ENCODE measurements at regions not wholly inside any gene's neighbourhood (a gene's known extent, or its start where the extent isn't known, plus 50 kb on each side); places are given as distances from the start of the nearest gene placed in this dataset.

DNA sequence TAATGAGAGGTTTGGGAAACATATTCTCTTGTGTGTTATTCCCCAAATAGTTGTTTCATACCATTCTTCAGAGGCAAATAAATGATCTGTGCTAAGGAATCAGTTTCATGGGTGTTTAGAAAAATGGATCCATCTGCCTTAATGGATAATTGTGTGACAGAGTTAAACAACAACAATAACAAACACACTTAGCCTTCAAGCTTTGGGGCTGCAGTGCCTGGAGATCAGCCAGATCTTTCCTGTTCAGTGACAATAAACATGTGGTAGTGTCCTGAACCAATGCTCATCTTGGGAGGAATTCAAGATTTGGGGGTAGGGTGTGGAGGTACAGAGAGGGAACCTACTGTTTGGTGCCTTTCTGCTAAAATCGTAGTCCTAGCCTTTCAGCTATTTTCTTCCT, 93.7 kb upstream of the PRICKLE1 start:
- no peak for DNase-seq (ENCODE audit: low spot score)

DNA sequence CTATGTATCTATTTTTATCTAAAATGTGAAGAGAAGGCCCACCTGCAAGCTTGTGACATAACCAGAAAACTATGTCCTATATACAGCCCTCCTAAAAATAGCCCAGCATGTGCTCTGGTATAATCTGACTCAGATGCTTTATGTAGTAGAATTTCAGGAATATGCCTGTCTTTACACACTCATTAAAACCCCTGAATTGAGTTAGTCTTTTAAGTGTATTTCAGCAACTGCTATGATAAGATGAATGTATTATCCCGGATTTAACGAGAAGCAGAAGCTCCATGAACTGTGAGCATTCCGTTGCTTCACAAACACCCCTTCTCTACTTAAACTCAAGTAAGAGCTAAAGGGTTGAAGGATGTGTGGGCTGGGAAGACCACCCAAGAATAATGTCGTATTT, 89.9 kb upstream of the PRICKLE1 start:
- DNase-seq (ENCODE audit: low spot score) = peak; percentile 61

DNA sequence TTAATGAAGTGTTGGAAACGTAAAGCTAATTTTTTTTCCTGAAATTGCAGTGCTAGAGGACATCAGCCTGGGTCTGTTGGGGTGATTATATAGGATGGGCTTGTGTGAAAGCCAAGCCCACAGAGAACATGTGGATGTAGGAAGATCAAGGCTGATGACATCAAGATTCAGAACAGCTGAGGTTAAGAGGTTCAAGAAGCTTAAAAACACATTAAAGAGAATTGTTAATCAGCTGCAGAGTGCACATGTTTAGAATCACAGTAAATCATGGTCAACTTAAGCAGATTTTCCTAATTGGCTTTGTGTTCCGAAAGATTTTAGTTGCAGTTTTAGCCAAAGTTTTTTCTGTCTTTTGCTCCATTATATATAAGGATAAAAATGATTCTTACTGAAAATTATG, 87.9 kb upstream of the PRICKLE1 start:
- DNase-seq (ENCODE audit: low spot score) = no peak

DNA sequence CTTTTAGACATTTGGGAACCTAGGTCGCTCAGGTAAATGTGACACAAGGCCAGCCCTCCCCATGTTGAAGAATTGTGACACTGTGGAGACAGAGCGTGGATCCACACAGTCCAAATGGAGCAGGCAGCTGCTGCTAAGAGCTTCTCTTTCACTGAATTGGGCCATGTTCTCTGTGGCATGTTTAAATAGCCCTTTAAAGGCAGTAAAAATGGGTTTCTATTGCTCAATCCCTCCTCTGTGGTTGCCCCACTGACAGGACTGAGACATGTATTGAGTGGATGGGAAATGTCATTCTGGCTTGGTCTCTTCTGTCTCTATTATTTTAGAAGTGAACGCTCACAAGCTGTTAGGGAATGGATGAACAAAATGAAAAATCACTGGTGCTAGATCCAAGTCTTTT, 84.0 kb upstream of the PRICKLE1 start:
- DNase-seq (ENCODE audit: low spot score) = no peak

DNA sequence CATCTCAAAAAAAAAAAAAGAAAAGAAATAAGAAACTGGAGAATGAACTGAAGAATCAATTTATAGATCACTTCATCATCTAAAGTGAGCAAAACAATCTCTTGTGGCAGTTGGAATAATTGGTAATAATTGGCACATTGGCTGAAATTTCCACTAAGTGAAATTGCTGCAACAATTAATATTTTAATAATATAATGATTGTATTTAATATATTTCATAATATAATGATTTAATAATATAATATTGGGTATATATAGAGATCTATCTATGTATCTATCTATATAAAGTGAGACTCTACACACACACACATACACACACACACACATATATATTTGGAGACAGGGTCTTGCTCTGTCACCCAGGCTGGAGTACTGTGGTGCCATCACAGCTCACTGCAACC, 81.2 kb upstream of the PRICKLE1 start:
- DNase-seq (ENCODE audit: low spot score) = no peak

DNA sequence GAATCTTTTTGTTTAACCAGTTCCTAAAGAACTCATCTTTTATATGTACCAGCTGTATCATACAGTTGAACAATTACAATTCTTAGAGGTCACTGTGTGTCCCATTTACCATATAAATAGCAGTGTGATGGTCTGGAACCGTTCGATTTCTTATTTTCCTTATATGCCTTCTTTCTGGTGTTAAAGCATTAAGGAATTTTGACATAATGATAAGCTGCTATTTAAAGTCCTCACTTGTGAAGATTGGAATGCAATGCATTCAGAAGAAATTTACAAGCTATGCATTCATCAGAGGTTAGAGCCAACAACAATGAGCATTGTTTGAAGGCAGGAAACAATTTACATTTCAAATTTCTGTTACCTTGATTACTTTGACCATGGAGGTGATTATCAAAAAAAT, 80.0 kb upstream of the PRICKLE1 start:
- DNase-seq (ENCODE audit: low spot score) = peak; percentile 12

DNA sequence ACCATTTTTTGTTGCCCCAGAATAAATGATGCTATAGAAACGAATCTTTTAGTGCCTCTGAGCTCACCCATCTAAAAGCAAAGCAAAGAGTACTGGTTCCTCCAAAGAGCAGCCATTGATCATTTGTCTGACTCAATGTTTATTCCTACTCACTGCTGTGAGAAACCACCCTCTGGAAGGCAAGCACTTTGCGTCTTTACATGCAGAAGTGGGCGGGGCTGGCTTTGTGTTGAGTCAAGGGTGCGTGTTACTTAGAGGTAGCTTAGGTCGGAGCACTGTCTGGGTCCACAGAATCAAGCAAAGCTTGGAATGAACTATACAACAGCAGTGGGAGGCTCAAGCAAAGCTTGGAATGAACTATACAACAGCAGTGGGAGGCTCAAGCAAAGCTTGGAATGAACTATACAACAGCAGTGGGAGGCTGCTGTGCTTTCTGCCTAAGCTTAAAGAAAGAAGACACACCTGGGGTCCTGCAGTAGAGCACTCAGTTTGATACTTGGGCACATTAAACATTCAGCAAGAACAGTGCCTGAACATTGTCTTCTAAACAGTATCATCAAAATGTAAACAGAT, 77.2 kb upstream of the PRICKLE1 start:
- DNase-seq (ENCODE audit: low spot score) = no peak

DNA sequence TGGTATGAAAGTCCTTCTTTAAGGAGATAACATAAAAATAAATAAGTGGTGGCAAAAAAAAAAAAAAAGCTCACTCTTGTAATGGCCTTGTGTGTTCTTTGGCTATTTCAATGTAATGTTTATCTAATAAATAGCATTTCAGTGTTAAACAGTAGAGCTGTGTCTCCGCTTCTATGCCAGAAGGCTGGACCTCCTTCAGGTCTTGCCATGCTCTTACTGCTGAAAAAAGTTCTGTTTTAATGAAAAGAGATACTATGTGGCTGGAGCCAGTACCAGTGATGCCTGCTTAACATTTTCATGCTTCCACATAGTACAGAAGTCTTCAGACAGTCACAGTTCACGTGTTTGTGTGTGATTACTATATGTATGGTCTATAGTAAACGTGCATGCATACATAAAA, 74.1 kb upstream of the PRICKLE1 start:
- DNase-seq (ENCODE audit: low spot score) = no peak

DNA sequence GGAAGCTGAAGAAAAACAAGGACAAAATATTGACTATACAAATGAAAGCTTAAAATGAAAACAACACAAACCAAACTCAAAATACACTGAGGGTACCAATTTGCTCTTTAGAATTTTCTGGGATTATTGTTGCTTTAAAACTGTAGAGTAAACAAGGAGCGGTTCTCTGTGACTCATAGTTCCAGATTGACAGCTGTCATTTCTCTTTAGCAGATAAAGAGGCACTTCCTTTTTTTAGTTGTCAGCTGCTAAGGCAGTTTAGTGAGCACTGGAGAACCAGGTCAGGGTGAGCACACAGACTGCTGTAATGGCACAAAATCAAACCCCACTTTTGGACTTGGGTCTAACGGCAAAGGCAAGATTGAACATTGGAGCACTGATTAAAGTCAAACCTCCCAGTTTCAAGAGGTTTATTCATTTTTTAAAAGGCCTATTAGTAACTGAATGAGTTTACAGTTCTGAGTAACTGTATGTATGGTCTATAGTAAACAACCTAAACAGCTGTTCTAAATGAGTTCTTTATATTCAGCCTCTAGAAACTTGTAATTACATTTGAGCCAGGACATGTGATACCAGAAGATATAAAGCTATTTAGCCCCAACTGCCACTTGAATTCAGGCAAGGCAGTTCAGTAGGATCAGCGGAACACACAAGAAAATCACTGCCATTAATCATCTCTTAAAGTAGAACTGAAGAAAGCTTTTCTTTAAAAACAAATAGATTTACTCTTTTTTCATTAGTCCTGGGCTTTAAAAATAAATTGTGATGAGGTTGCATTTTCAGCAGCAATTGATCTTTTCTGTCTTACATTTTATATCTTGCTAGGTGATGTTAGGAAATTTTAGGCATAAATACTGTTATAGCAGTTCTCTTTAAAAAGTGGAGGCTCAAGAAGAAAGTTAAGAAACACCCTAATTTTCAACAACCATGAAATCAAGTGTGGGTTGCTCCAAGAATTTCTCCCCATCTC, 71.7 kb upstream of the PRICKLE1 start:
- DNase-seq (ENCODE audit: low spot score) = no peak

DNA sequence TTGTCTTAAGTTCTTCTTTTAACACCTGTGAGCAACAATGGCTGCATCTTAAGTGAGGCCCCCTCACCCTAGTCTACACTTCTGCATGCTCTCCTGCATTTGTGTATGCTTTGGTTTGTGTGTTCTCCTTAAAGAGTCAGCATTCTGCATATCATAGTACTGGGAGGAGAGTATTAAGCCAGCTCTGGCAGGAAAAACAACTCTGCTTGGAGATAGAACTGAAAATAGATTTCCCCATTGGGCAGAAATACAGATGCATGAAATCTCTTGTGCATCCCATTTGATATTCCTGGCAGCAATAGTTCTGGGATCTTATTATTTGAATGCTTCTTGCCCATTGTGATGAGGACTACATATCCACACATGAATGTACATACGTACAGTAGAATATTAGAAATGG, 70.6 kb upstream of the PRICKLE1 start:
- no peak for DNase-seq (ENCODE audit: low spot score)

DNA sequence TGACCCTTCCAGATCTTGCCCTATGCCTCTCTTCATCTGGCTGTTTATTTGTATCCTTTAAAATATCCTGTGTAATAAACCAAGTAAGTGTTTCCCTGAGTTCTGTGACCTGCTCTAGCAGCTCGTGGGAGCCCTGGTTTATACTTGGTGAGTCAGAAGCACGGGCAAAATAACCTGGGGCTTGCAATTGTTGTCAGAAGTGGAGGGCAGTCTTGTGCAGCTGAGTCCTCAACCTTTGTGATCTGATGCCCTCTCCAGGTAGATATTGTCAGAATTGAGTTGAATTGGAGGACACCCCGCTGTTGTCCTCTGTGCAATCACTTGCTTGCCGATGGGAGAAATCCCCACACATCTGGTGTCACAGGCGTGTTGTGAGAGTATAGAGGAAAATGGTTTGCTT, 62.5 kb upstream of the PRICKLE1 start:
- no peak for DNase-seq (ENCODE audit: low spot score)

DNA sequence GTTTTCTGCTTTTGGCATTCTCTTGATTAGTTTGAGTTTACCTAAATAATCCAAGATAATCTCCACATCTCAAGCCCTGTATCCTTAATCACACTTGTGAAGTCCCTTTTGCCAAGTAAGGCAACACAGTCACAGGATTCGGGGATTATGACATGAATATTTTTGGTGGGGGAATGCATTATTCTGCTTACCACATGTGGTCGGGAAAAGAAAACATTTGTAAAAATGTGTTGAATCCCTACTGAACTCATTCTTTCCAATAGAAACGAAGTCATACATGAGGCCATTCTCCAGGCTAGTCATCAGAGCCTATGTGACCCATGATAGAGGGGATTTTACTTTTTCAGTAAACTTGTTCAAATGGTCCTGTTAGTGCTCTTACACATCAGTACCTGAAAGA, 58.5 kb upstream of the PRICKLE1 start:
- DNase-seq (ENCODE audit: low spot score) = no peak

DNA sequence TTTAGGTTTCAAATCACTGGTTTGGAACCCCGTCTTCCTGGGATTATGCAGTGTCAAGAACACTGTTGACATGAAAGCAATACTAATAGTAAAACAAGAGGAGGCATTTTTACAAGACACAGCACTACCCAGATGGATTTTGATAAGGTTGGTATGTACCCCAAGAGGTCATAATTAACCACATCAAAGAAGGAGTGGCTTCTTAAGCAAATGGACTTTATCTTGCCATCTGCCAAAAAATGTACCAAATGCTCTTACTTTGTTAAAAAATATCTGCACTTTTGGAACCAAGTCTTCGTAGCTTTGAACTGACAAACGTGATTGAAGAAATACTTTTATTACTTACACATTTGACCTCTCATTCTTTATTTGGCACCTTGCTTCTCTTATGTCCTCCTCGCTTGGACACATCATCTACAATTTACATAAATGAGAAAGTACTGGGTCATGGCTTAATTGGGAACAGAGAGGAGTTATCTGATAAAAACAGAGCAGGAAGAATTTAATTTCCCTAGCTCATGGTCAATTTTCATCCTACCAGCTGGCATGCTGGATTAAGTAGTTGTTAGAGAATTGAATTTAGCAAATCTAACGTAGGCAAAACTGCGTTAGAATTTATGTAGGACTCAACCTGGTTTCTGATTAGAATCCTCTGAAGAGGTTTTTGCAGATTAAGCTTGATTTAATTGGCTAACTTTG, 54.5 kb upstream of the PRICKLE1 start:
- peak; percentile 59 for DNase-seq (ENCODE audit: low spot score)

DNA sequence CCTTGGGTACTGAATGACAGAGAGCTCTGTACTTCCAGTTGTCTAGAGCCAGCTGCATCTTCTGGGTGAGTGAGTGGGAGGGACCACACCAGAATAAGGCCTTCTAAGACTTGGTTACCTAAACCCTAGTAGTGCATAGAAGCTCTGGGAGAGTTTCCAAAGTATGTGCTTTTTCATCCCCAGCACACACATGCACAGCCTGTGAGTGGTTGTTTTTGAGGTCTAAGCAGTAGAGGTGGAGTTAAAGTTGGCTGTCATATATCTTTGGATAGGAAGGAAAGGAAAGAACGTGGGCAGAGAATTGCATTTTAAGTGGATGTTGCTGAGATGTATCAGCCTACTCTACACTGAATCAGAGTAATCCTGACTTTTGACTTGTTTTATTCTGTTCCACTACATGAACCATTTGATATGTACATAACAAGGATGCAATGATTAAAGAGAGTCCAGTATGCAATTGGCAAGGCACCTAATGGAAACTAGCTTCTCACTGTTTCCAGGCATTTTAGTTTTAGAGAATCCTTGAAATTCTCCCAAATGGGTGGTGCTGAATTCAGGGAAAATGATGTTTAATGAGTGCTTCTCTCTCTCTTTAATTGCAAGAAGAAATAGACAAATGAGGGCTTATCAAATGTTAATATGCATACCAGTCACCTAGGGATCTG, 51.8 kb upstream of the PRICKLE1 start:
- no peak for DNase-seq (ENCODE audit: low spot score)

DNA sequence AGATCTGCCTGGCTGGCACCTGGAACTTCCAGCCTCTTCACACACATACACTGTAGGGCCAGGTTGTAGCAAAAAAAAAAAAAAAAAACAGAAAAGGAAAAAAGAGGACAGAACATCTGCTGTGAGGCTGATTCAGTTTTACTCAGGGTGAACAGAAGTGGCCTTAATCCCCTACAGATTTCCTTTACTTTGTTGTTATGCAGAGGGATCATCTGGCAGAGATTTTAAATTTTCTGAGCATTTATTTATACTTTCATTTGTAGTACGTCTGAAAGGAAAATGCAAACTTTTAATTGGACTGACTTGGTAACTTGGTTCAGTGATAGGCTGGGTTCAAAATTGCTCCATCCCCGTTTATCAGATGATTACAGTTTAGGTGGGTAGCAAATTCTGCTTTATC, 50.8 kb upstream of the PRICKLE1 start:
- DNase-seq (ENCODE audit: low spot score) = no peak

DNA sequence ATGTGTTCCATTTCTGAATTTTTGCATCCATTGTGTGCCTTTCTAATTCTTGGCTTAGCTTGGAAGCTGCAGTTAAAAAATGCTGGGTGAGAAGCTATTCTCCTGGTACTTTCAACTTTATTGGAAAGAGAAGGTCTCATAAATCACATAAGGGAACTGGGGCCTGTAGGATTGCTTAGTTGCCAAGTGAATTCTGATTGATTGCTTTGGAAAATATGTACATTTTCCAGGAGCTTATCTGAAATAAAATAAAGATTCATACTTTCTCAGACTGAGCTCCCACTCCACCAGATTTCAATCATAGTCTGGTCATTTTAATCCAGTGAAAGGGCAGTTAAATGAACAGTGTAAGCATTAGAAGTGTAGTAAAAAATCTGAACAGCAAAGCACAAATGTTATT, 50.0 kb upstream of the PRICKLE1 start:
- no peak for DNase-seq (ENCODE audit: low spot score)

Measured in A172 (cell line).